Uterus (tissue), 3 donors: ENCODE measurements at regions not wholly inside any gene's neighbourhood (a gene's known extent, or its start where the extent isn't known, plus 50 kb on each side); places are given as distances from the start of the nearest gene placed in this dataset.

Experiments used
- DNase-seq, 2 donors: peaks; one replicate each; pipeline ENCODE4 v3.0.0-alpha.2; 2019 to 2020
- H3K27ac ChIP-seq, 2 donors: fragments of 200-600 bp; sonication (generic); 1 replicate in 1 of 2; 2 replicates in 1 of 2; pipeline ENCODE4 v1.5.1; 2016 to 2018
- H3K27me3 ChIP-seq, 2 donors: fragments of 200-600 bp; sonication (generic); one replicate each; pipeline ENCODE4 v1.5.1; 2018 to 2019; ENCODE audit warnings: control low read depth in 1 of 2
- H3K36me3 ChIP-seq, 2 donors: fragments of 200-600 bp; sonication (generic); one replicate each; pipeline ENCODE4 v1.5.1; 2019; ENCODE audit warnings: control low read depth in 1 of 2
- H3K4me1 ChIP-seq, 2 donors: fragments of 200-600 bp; sonication (generic); one replicate each; pipeline ENCODE4 v1.5.1; 2018 to 2019; ENCODE audit warnings: control low read depth in 1 of 2
- H3K4me3 ChIP-seq, 2 donors: fragments of 200-600 bp; sonication (generic); 1 replicate in 1 of 2; 2 replicates in 1 of 2; pipeline ENCODE4 v1.5.1; 2018 to 2019; ENCODE audit warnings: mild to moderate bottlenecking in 1 of 2
- H3K9me3 ChIP-seq, 2 donors: fragments of 200-600 bp; sonication (generic); one replicate each; pipeline ENCODE4 v1.5.1; 2019; ENCODE audit warnings: control low read depth in 1 of 2
- POLR2A ChIP-seq, 2 donors: fragments of 450-650 bp; IDR thresholded peaks; one replicate each; pipeline ENCODE4 v1.6.1; 2016; ENCODE audit warnings: antibody characterized with exemption in 2 of 2, mild to moderate bottlenecking in 1 of 2, moderate library complexity in 1 of 2
- intact Hi-C: fragments of 100-400 bp; cut with DNase I; formaldehyde crosslinking; loops from one replicate; pipeline ENCODE4 v1.15.1; 2023; ENCODE audit warnings: low total_unique reads
- TF ChIP-seq, protein P1 (sequence below), 4 experiments: fragments of 200-600 bp in 2 of 4; fragments of 450-650 bp in 2 of 4; sonication (generic) in 2 of 4; IDR thresholded peaks; one replicate each; pipeline ENCODE4 v1.5.1; 2016 to 2019; ENCODE audit warnings: antibody characterized with exemption in 4 of 4, mild to moderate bottlenecking in 2 of 4, moderate library complexity in 1 of 4
- donor health status: DM: yes; HTN: yes; CAD: no.

- no peak overlapping the region for H3K4me3 ChIP-seq
- TF ChIP-seq, protein P1, sequence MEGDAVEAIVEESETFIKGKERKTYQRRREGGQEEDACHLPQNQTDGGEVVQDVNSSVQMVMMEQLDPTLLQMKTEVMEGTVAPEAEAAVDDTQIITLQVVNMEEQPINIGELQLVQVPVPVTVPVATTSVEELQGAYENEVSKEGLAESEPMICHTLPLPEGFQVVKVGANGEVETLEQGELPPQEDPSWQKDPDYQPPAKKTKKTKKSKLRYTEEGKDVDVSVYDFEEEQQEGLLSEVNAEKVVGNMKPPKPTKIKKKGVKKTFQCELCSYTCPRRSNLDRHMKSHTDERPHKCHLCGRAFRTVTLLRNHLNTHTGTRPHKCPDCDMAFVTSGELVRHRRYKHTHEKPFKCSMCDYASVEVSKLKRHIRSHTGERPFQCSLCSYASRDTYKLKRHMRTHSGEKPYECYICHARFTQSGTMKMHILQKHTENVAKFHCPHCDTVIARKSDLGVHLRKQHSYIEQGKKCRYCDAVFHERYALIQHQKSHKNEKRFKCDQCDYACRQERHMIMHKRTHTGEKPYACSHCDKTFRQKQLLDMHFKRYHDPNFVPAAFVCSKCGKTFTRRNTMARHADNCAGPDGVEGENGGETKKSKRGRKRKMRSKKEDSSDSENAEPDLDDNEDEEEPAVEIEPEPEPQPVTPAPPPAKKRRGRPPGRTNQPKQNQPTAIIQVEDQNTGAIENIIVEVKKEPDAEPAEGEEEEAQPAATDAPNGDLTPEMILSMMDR (IDR thresholded peaks at IDR 0.05): no peak
- TF ChIP-seq POLR2A (IDR thresholded peaks at IDR 0.05): no peak
- H3K4me1 ChIP-seq: no peaks in the 10 kb centered on the region
- H3K9me3 ChIP-seq: no peaks in the 10 kb centered on the region
- intact Hi-C loops: no loop called here
- no peaks in the 10 kb centered on the region for H3K27me3 ChIP-seq
- H3K36me3 ChIP-seq: peaks cover 0 to 2% of the 10 kb centered on the region in 2 donors
- H3K27ac ChIP-seq: no peak overlapping the region
- DNase-seq: no peak
Observed at GRCh38 chr6:115216835-115217234, 843.9 kb downstream of the FRK start.

GRCh38 chr6:115214283-115214682, 846.4 kb downstream of the FRK start:
- no peak for TF ChIP-seq POLR2A (IDR thresholded peaks at IDR 0.05)
- TF ChIP-seq, protein P1 (IDR thresholded peaks at IDR 0.05): no peak

GRCh38 chr6:115203381-115203780, 857.3 kb downstream of the FRK start:
- no peaks in the 10 kb centered on the region for H3K4me1 ChIP-seq
- no peaks in the 10 kb centered on the region for H3K36me3 ChIP-seq
- no peaks in the 10 kb centered on the region for H3K9me3 ChIP-seq
- intact Hi-C loops: no loop called here
- no peaks in the 10 kb centered on the region for H3K27me3 ChIP-seq
- no peak overlapping the region for H3K4me3 ChIP-seq
- no peak for TF ChIP-seq POLR2A (IDR thresholded peaks at IDR 0.05)
- TF ChIP-seq, protein P1 (IDR thresholded peaks at IDR 0.05): no peak
- no peak overlapping the region for H3K27ac ChIP-seq
- no peak for DNase-seq

More at GRCh38 chr6:115214283-115214682, 846.4 kb downstream of the FRK start:
- Histone ChIP-seq H3K27ac (no peak overlapping the region), H3K36me3 (peaks cover 0 to 2% of the 10 kb centered on the region in 2 donors), H3K4me1 (no peaks in the 10 kb centered on the region), H3K4me3 (no peak overlapping the region), H3K27me3 (no peaks in the 10 kb centered on the region), H3K9me3 (no peaks in the 10 kb centered on the region)
- intact Hi-C loops: no loop called here
- no peak for DNase-seq

DNA sequence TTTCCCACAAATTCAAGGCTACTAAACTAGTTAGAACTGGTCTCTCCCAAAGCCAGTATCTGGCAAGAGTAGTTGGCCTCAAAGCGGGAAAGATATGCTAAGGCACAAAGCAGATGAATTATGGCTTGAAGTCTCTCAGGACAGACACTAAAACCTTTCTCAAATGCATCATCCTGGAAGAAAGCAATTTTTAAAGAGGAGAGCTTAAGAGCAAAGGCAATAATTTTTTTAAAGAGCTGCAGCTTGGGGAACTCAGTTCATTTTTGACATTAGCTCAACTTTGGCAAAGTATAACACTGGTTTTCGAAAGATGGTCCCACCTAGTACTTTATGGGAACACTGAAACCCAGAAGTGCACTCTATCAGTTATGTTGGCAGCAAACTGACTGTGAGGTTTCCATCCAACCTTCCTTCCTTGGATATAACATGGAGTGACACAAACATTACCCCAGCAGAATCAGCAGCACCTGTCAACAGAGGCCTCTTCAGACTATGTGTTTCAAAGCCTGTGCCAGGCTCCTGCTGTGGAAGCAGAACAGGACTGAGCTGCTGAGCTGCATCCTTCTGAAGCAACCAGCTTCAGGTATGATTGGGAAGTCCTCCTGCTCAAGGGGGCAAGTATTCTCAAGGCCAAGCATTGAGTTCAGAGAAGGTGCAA, 852.3 kb upstream of the HS3ST5 start:
- Histone ChIP-seq H3K27ac (no peak overlapping the region), H3K9me3 (no peaks in the 10 kb centered on the region), H3K4me3 (no peak overlapping the region), H3K4me1 (no peaks in the 10 kb centered on the region), H3K36me3 (peaks cover 0 to 2% of the 10 kb centered on the region in 2 donors), H3K27me3 (no peaks in the 10 kb centered on the region)
- intact Hi-C loops: no loop called here
- DNase-seq: no peak
- TF ChIP-seq, protein P1 (IDR thresholded peaks at IDR 0.05): no peak
- TF ChIP-seq POLR2A (IDR thresholded peaks at IDR 0.05): no peak

- no peak for TF ChIP-seq POLR2A (IDR thresholded peaks at IDR 0.05)
- TF ChIP-seq, protein P1 (IDR thresholded peaks at IDR 0.05): no peak
- Histone ChIP-seq H3K27me3 (no peaks in the 10 kb centered on the region), H3K36me3 (peaks cover 0 to 2% of the 10 kb centered on the region in 2 donors), H3K4me1 (no peaks in the 10 kb centered on the region), H3K4me3 (no peak overlapping the region), H3K27ac (no peak overlapping the region), H3K9me3 (no peaks in the 10 kb centered on the region)
- intact Hi-C loops: no loop called here
- no peak for DNase-seq
Observed at GRCh38 chr6:115191989-115192388, 849.2 kb upstream of the HS3ST5 start.
